ENCODE measurements at regions not wholly inside any gene's neighbourhood (a gene's known extent, or its start where the extent isn't known, plus 50 kb on each side); places are given as distances from the start of the nearest gene placed in this dataset.

GRCh38 chr12:42812871-42813270, 223.3 kb upstream of the PRICKLE1 start:
- Histone ChIP-seq H3K4me3 (no peak overlapping the region), H3K27me3 (no peaks in the 10 kb centered on the region), H3K9me3 (no peaks in the 10 kb centered on the region), H3K27ac (no peak overlapping the region), H3K4me1 (peaks cover 0 to 9% (median 0%) of the 10 kb centered on the region in 4 donors), H3K36me3 (no peaks in the 10 kb centered on the region)
- no peak for TF ChIP-seq CTCF (IDR thresholded peaks at IDR 0.05)
- TF ChIP-seq POLR2A (IDR thresholded peaks at IDR 0.05), result no peak
- TF ChIP-seq EP300 (IDR thresholded peaks at IDR 0.05), result no peak
- WGBS, 2 donors, result 86 to 91% methylated on average over 3 of the region's 3 CpGs
- DNase-seq (ENCODE audit: low spot score in 2 of 2), result no peak

- peaks cover 0 to 9% (median 0%) of the 10 kb centered on the region in 4 donors for H3K4me1 ChIP-seq
- H3K27me3 ChIP-seq, result no peaks in the 10 kb centered on the region
- no peak for DNase-seq (ENCODE audit: low spot score in 2 of 2)
- H3K36me3 ChIP-seq, result no peaks in the 10 kb centered on the region
- no peak overlapping the region for H3K27ac ChIP-seq
- H3K9me3 ChIP-seq, result no peaks in the 10 kb centered on the region
- TF ChIP-seq EP300 (IDR thresholded peaks at IDR 0.05) (no peak), CTCF (IDR thresholded peaks at IDR 0.05) (no peak)
- no peak overlapping the region for H3K4me3 ChIP-seq
These were observed 222.5 kb upstream of the PRICKLE1 start for GRCh38 chr12:42812086-42812485.

GRCh38 chr12:42810006-42810405, 220.5 kb upstream of the PRICKLE1 start:
- 44 to 63% methylated on average over 3 of the region's 3 CpGs for WGBS, 2 donors
- H3K27ac ChIP-seq, result peak overlapping the region in 2 of 4 donors; percentile 10 to 28
- no peak overlapping the region for H3K4me3 ChIP-seq
- no peak for DNase-seq (ENCODE audit: low spot score in 2 of 2)
- H3K4me1 ChIP-seq, result peaks cover 0 to 9% (median 0%) of the 10 kb centered on the region in 4 donors
- no peaks in the 10 kb centered on the region for H3K36me3 ChIP-seq
- no peaks in the 10 kb centered on the region for H3K27me3 ChIP-seq
- no peaks in the 10 kb centered on the region for H3K9me3 ChIP-seq
- TF ChIP-seq EP300 (IDR thresholded peaks at IDR 0.05) (no peak), POLR2A (IDR thresholded peaks at IDR 0.05) (no peak), CTCF (IDR thresholded peaks at IDR 0.05) (no peak)

DNA sequence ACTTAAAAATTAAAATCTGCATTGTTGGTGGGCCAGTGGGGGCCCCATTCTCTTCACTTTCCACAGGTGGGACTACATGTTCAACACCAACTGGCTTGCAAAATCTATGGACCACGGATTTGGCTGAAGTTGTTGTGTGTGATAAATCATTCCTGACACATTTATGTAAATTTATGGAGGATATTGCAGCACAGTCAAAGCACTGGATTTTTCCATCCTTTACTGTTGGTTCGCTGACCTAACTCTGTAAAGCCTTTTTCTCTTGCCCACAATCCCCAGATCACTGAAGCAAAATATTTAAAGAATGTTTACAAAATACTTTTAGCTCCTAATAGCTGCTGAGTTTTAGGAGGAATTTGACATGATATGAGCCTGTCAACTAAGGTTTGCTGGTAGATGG, 219.7 kb upstream of the PRICKLE1 start:
- Histone ChIP-seq H3K27ac (no peak overlapping the region), H3K27me3 (no peaks in the 10 kb centered on the region), H3K4me1 (peaks cover 0 to 9% (median 0%) of the 10 kb centered on the region in 4 donors), H3K36me3 (no peaks in the 10 kb centered on the region), H3K9me3 (no peaks in the 10 kb centered on the region), H3K4me3 (no peak overlapping the region)
- 28 to 42% methylated on average over 2 of the region's 2 CpGs for WGBS, 2 donors
- DNase-seq (ENCODE audit: low spot score in 2 of 2), result no peak
- TF ChIP-seq EP300 (IDR thresholded peaks at IDR 0.05) (no peak), POLR2A (IDR thresholded peaks at IDR 0.05) (no peak), CTCF (IDR thresholded peaks at IDR 0.05) (no peak)

- TF ChIP-seq EP300 (IDR thresholded peaks at IDR 0.05) (no peak), CTCF (IDR thresholded peaks at IDR 0.05) (no peak), POLR2A (IDR thresholded peaks at IDR 0.05) (no peak)
- WGBS, 2 donors, result 56 to 58% methylated on average over 3 of the region's 3 CpGs
- no peaks in the 10 kb centered on the region for H3K27me3 ChIP-seq
- H3K4me1 ChIP-seq, result peaks cover 0 to 9% (median 0%) of the 10 kb centered on the region in 4 donors
- no peaks in the 10 kb centered on the region for H3K9me3 ChIP-seq
- no peak overlapping the region for H3K27ac ChIP-seq
- H3K36me3 ChIP-seq, result no peaks in the 10 kb centered on the region
- no peak for DNase-seq (ENCODE audit: low spot score in 2 of 2)
- H3K4me3 ChIP-seq, result no peak overlapping the region
These were observed 218.2 kb upstream of the PRICKLE1 start for GRCh38 chr12:42807766-42808165.

Data from tibial nerve (tissue), 4 donors.